RPMI7951 (cell line): ENCODE measurements at regions not wholly inside any gene's neighbourhood (a gene's known extent, or its start where the extent isn't known, plus 50 kb on each side); places are given as distances from the start of the nearest gene placed in this dataset.
"Not testable (repeated sequence)": the region's sequence is repeated elsewhere in the genome, so short reads cannot be mapped to it uniquely, and the experiment has no call there.

ENCODE experiments used
- DNase-seq: peaks from one replicate; pipeline ENCODE4 v3.0.0-alpha.2; 2012; ENCODE audit warnings: low read depth

GRCh38 chr15:75100679-75101078, 77.3 kb downstream of the PPCDC start:
- DNase-seq = no peak

GRCh38 chr15:75104804-75105557, 81.6 kb downstream of the PPCDC start:
- peak; percentile 99 for DNase-seq

GRCh38 chr15:75107516-75107907, 84.1 kb downstream of the PPCDC start:
- no peak for DNase-seq

- peak; percentile 93 for DNase-seq
Measured at GRCh38 chr15:75107908-75108838, 84.8 kb downstream of the PPCDC start.

- DNase-seq = peak; percentile 26
Measured at GRCh38 chr15:75109021-75109735, 85.8 kb downstream of the PPCDC start.

DNA sequence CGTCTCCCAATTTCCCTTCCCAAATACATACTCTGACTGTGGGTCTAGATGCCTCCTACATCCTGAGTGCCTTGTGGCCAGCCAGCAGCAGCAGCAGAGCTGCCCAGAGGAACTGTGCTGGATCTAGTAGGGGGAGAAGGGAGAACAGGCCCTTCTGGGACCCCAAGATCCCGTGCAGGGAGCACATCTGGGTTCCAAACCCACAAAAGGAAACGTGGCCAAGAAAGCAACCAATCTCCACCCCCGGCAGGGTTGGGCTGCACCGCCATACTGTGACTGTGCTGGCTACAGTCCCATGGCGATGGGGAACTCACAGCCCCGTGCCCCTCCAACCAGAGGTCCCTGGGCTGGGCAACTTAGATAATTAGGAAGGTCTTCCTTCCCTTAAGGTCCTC, 86.3 kb downstream of the PPCDC start:
- DNase-seq = peak; percentile 25

- no peak for DNase-seq
Measured at GRCh38 chr15:75112278-75112847, 89.0 kb downstream of the PPCDC start.

DNA sequence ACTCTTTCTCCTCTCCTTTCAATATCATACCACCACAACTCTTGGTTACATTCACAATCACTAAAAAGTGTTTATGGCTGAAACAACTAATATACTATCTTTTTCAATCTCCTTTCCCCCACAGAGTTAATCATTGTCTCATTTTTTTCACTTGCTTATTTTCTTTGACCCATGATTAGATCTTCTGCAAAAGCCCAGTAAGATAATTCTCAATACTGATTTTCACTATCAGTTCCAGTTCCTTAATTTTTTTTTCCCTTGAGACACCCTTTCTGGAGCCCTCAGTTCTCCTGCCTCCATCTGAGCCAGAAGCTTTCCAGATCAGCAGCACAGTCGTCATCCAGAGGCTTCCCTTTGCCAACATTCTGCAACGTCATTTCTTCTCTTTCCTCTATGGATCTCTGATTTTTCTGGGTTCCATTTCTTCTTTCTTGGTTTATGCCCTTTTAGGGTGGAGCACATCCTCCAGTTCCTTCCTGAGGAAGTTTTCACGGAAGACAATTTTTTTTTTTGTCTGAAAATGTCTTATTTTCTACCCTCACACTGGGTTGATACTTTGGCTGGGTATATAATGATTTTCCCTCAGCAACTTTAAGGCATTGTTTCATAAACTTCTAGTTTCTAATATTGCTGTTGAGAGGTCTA, 88.7 kb upstream of the C15orf39 start:
- no peak for DNase-seq

DNA sequence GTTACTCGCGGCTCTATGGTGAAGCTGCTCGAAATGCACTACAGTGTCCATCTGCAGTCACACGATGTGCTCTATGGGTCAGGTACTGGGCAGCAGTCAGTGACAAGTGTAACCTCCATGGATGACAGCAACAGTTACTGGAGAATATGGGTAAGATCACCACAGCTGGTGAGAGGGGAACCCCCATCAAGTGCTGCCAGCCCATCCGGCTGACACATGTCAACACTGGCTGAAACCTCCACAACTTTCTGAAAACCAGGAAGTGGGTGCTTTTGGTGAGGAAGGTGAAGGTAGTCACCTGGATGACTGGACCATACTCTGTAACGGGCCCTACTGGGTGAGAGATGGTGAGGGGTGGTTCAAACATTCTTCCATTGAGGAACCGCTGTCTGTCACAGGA, 87.4 kb upstream of the C15orf39 start:
- no peak for DNase-seq

DNA sequence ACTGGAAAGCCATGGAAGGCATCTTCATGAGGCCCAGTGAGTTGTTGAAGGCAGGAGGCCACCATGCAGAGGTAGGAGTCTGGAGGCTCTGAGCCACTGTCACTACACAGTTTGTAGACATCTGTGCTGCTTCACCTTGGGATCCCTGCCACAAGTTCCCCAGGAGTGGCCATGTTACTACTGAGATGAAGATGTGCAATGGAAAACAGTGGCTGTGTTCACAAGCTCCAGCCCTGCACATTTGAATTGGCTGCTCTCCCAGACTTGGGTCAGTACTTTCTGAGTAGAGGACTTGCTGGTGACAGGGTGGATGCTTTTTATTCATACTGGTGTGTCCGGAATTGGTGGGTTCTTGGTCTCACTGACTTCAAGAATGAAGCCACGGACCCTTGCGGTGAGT, 86.9 kb upstream of the C15orf39 start:
- DNase-seq = peak; percentile 41

DNA sequence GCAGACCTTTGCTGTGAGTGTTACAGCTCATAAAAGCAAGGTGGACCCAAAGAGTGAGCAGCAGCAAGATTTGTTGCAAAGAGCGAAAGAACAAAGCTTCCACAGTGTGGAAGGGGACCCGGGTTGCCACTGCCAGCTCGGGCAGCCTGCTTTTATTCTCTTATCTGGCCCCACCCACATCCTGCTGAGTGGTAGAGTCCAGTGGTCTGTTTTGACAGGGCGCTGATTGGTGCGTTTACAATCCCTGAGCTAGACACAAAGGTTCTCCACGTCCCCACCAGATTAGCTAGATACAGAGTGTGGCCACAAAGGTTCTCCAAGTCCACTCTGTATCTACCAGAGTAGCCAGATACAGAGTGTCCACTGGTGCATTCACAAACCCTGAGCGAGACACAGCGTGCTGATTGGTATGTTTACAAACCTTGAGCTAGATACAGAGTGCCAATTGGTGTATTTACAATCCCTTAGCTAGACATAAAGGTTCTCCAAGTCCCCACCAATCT, 86.2 kb upstream of the C15orf39 start:
- not testable (repeated sequence) for DNase-seq

DNA sequence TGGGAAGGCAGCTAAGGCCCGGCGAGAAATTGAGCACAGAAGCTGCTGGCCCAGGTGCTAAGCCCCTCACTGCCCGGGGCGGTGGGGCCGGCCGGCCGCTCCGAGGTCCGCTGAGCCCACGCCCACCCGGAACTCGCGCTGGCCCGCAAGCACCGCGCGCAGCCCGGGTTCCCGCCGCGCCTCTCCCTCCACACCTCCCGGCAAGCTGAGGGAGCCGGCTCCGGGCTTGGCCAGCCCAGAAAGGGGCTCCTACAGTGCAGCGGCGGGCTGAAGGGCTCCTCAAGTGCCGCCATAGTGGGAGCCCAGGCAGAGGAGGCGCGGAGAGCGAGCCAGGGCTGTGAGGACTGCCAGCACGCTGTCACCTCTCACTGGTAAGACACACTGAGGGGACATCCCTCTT, 85.5 kb upstream of the C15orf39 start:
- not testable (repeated sequence) for DNase-seq

DNA sequence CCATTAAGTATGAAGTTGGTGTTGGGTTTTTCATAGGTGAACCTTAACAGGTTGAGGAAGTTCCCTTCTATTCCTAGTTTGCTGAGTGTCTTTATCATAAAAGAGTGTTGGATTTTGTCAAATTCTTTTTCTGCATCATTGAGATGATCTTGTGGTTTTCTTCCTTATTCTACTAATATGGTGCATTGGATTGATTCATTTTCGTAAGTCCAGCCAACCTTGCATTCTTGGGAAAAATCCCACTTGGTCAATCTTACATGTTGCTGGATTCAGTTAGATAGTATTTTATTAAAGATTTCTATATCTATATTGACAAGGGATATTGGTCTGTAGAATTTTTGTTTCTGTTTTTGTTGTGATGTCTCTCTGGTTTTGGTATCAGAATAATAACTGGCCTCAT, 83.7 kb upstream of the C15orf39 start:
- DNase-seq = no peak

DNA sequence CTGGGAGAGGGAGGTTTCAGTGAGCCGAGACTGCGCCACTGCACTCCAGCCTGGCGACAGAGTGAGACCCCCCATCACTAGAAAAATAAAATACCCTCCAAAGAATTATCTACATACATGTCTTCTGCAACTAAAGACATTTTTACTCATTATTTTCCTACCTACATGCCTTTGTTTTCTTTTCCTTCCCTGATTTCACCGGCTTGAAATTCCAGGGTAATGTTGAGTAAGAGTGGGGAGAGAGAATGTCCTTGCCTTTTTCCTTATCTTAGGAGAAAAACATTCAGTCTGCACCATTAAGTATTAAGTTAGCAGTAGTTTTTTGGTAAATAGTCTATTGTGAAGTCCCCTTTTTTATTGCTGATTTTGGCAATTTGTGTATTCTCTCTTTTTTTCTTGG, 82.4 kb upstream of the C15orf39 start:
- not testable (repeated sequence) for DNase-seq

- no peak for DNase-seq
Measured at GRCh38 chr15:75121491-75121890, 80.2 kb upstream of the C15orf39 start.

DNA sequence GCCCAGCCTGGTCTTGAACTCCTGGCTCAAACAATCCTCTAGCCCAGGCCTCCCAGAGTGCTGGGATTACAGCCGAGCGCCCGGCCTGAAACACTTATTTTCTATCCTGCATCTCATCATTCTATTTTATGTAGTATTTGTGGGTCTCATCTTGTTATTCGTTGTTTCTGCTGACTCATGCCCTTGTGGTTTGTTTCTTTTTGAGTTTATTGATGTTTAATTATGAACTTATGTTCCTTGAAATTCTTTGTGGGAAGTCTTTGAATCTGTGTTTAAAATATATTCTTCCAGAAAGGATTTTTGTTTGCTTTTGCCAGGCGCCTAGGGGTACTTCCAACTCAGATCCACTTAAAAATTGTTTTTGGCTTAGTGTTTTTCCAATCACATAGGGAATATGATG, 78.3 kb upstream of the C15orf39 start:
- peak; percentile 97 for DNase-seq

- DNase-seq = not testable (repeated sequence)
Measured at GRCh38 chr15:75124278-75124677, 77.4 kb upstream of the C15orf39 start.

DNA sequence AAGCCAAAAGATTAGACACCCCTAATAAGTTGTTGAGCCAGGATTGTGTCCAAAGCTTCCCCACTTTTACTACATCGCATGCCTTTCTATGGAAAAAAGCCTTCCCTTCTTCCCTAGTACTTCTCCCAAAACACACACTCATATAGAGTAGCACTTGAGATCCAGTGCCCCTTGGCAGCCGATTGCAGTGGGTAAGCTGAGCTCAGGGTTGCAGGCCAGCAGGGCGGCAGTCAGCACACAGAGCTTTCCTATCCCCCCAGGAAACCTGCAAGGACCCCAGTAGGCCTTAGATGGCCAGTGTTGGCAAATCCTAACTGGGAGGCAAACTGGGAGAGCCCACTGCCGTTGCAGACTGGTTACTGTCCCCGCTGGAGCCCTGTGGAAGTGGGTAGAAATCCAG, 75.7 kb upstream of the C15orf39 start:
- DNase-seq = no peak

DNA sequence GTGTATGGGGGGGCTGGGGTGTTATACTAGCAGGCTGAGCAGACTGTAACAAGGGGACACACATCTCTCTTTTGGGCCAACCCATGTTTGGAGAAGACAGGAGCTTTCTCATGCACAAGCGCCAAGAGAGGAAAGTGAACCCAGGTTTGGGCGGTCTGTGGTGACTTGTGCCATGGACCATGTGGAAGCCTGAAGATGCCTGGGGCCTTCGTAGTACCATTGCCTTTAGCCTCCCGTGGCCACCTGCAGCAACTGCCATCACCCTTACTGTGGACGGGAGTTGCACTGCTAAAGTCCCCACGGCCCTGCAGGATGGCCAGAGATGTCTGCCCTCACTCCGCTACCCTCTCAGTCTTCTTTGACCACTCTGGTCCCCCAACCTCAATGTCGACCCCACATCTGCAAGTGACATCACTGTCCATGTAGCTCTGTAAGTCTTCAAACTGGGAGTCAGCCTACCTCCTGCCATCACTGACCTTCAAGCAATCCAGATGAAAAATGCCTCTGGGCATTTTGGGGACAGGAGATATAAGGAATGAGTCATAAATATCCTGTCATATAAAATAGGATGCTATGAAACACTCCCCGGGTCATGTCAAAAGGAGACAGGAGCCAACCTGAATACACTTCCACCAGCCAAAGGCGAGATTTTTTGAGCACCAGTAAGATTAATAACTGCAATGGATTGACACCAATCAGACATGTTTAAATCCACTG, 74.7 kb upstream of the C15orf39 start:
- peak; percentile 57 for DNase-seq

GRCh38 chr15:75129788-75130187, 71.9 kb upstream of the C15orf39 start:
- no peak for DNase-seq

GRCh38 chr15:75131269-75131643, 70.4 kb upstream of the C15orf39 start:
- no peak for DNase-seq
